ENCODE measurements at regions not wholly inside any gene's neighbourhood (a gene's known extent, or its start where the extent isn't known, plus 50 kb on each side); places are given as distances from the start of the nearest gene placed in this dataset.
"Not testable (repeated sequence)": the region's sequence is repeated elsewhere in the genome, so short reads cannot be mapped to it uniquely, and the experiment has no call there.

- no peaks in the 10 kb centered on the region for H3K36me3 ChIP-seq
- H3K27me3 ChIP-seq: no peaks in the 10 kb centered on the region
- H3K27ac ChIP-seq: no peak overlapping the region
- H3K4me1 ChIP-seq: no peaks in the 10 kb centered on the region
- no peak overlapping the region for H3K4me3 ChIP-seq
- no peaks in the 10 kb centered on the region for H3K9me3 ChIP-seq
- no peak for DNase-seq
- no peak for TF ChIP-seq POLR2A (IDR thresholded peaks at IDR 0.05)
- no peak for TF ChIP-seq CTCF (IDR thresholded peaks at IDR 0.05)
These were observed 332.7 kb upstream of the RUNX1 start for GRCh38 chr21:35381743-35382310.

GRCh38 chr21:35380304-35380703 is 331.2 kb upstream of the RUNX1 start:
- H3K27ac ChIP-seq, H3K27me3 ChIP-seq, H3K4me3 ChIP-seq, H3K36me3 ChIP-seq, H3K9me3 ChIP-seq, H3K4me1 ChIP-seq, DNase-seq: not testable (repeated sequence)

- Histone ChIP-seq H3K4me3 (no peak overlapping the region), H3K4me1 (no peaks in the 10 kb centered on the region), H3K27ac (no peak overlapping the region), H3K9me3 (no peaks in the 10 kb centered on the region), H3K36me3 (no peaks in the 10 kb centered on the region), H3K27me3 (no peaks in the 10 kb centered on the region)
- no peak for DNase-seq
- no peak for TF ChIP-seq CTCF (IDR thresholded peaks at IDR 0.05)
- TF ChIP-seq POLR2A (IDR thresholded peaks at IDR 0.05): no peak
These were observed 329.8 kb upstream of the RUNX1 start for GRCh38 chr21:35378881-35379280.

GRCh38 chr21:35377505-35378090 is 328.5 kb upstream of the RUNX1 start:
- no peak for DNase-seq
- no peak overlapping the region for H3K4me3 ChIP-seq
- H3K9me3 ChIP-seq: no peaks in the 10 kb centered on the region
- TF ChIP-seq POLR2A (IDR thresholded peaks at IDR 0.05) (no peak), CTCF (IDR thresholded peaks at IDR 0.05) (no peak)
- no peak overlapping the region for H3K27ac ChIP-seq
- H3K36me3 ChIP-seq: no peaks in the 10 kb centered on the region
- no peaks in the 10 kb centered on the region for H3K27me3 ChIP-seq
- H3K4me1 ChIP-seq: no peaks in the 10 kb centered on the region

GRCh38 chr21:35376406-35377135 is 327.5 kb upstream of the RUNX1 start:
- H3K4me1 ChIP-seq: no peaks in the 10 kb centered on the region
- H3K4me3 ChIP-seq: no peak overlapping the region
- TF ChIP-seq POLR2A (IDR thresholded peaks at IDR 0.05): no peak
- TF ChIP-seq CTCF (IDR thresholded peaks at IDR 0.05): no peak
- H3K27ac ChIP-seq: no peak overlapping the region
- no peaks in the 10 kb centered on the region for H3K36me3 ChIP-seq
- no peak for DNase-seq
- H3K27me3 ChIP-seq: no peaks in the 10 kb centered on the region
- H3K9me3 ChIP-seq: no peaks in the 10 kb centered on the region

- H3K27ac ChIP-seq: no peak overlapping the region
These were observed 326.0 kb upstream of the RUNX1 start for GRCh38 chr21:35375115-35375514.

More at GRCh38 chr21:35375115-35375514, 326.0 kb upstream of the RUNX1 start:
- no peaks in the 10 kb centered on the region for H3K36me3 ChIP-seq
- DNase-seq: no peak
- H3K4me1 ChIP-seq: no peaks in the 10 kb centered on the region
- TF ChIP-seq POLR2A (IDR thresholded peaks at IDR 0.05) (no peak), CTCF (IDR thresholded peaks at IDR 0.05) (no peak)
- no peak overlapping the region for H3K4me3 ChIP-seq
- no peaks in the 10 kb centered on the region for H3K9me3 ChIP-seq
- no peaks in the 10 kb centered on the region for H3K27me3 ChIP-seq
